ENCODE measurements at regions not wholly inside any gene's neighbourhood (a gene's known extent, or its start where the extent isn't known, plus 50 kb on each side); places are given as distances from the start of the nearest gene placed in this dataset.

DNA sequence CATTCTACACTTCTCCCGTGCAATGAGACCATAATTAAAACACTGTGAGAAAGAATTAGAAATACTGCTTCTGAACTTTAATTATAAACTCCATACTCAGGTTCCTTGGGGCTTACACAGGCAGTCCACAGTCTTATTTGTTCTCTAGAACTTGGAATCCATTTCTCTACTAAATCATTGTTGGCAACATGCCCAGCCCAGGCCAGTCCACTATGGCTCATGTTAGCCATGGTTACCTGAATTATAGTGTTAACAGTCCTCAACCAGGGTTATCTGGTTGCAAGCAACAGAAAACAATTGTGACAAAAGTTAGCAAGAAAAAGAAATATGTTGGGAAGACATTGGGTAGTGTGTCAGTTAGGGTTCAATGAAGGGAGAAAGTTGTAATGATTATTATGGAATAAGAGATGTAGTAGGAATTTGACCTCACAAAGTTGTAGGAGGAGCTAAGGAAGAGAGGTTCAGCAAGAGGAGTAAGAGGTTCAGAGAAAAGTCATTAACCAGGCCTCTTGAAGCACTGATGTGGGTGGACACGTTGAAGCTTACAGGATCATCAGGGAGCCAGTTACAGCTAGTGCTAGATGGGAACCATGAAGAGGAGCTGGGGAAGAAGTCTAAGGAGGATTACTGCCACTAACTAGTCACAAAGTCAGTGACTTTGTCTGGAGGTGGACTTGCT is 120.2 kb upstream of the ADRA1D start:
- Histone ChIP-seq H4K20me1 (ENCODE audit: control insufficient read depth, insufficient read depth, insufficient read length) (no peaks in the 10 kb centered on the region), H4K5ac (ENCODE audit: insufficient read length, low read depth, low read length) (no peak overlapping the region), H2BK5ac (ENCODE audit: insufficient read length, low read length) (no peak overlapping the region), H4K91ac (ENCODE audit: insufficient read length, low read depth, low read length) (no peak overlapping the region), H2AFZ (ENCODE audit: low read length) (no peak overlapping the region), H3K9me3 (ENCODE audit: control insufficient read depth, low read depth, low read length) (no peaks in the 10 kb centered on the region), H3K4ac (ENCODE audit: low read depth, low read length) (no peak overlapping the region), H3K27me3 (ENCODE audit: insufficient read depth, low read length) (no peaks in the 10 kb centered on the region), H2AK5ac (ENCODE audit: insufficient read length, low read length) (no peak overlapping the region), H2BK120ac (ENCODE audit: low read depth, low read length, poor library complexity, severe bottlenecking) (no peak overlapping the region), H3K79me1 (ENCODE audit: insufficient read depth, low read depth, low read length, poor library complexity, severe bottlenecking) (no peaks in the 10 kb centered on the region), H3K4me2 (ENCODE audit: insufficient read depth, insufficient read length, low read length) (no peak overlapping the region), H2BK12ac (ENCODE audit: insufficient read length, low read depth, low read length) (no peak overlapping the region), H3K23me2 (ENCODE audit: insufficient read length, low read depth, low read length, poor library complexity, severe bottlenecking) (no peaks in the 10 kb centered on the region), H3K56ac (ENCODE audit: insufficient read length, low read depth, low read length) (no peak overlapping the region), H3K27ac (ENCODE audit: insufficient read length, low read depth, low read length) (no peak overlapping the region), H3K14ac (ENCODE audit: insufficient read depth, low read length) (no peak overlapping the region), H4K8ac (replicated peaks; ENCODE audit: insufficient read length, low read depth, low read length) (no peak overlapping the region), H3K79me2 (ENCODE audit: insufficient read depth, low read length) (no peaks in the 10 kb centered on the region), H2BK20ac (ENCODE audit: low read depth, low read length, poor library complexity, severe bottlenecking) (no peak overlapping the region), H3K9ac (ENCODE audit: extremely low read depth, insufficient read length, low read length) (no peak overlapping the region), H3K18ac (ENCODE audit: insufficient read length, low read depth, low read length) (no peak overlapping the region), H3T11ph (ENCODE audit: low read length) (no peak overlapping the region), H3K4me1 (ENCODE audit: insufficient read depth, low read length) (no peaks in the 10 kb centered on the region), H3K23ac (ENCODE audit: insufficient read length, low read depth, low read length) (no peak overlapping the region), H2BK15ac (ENCODE audit: low read depth, low read length) (no peak overlapping the region)
- H3K4me1 Mint-ChIP-seq, result peaks cover 0 to 3% of the 10 kb centered on the region in 2 experiments; a peak in 1 of 4 replicates
- DNase-seq, result no peak
- H3K9me3 Mint-ChIP-seq, result peaks cover 0 to 3% of the 10 kb centered on the region in 2 experiments; a peak in 4 of 5 replicates
- no peaks in the 10 kb centered on the region for H3K36me3 Mint-ChIP-seq (ENCODE audit: insufficient read depth in 1 of 3, low read depth in 3 of 3)
- no peak overlapping the region for H3K27ac Mint-ChIP-seq
- peaks cover 5% of the 10 kb centered on the region for H3K27me3 Mint-ChIP-seq (ENCODE audit: low read depth)
- no CpG with 5 or more reads among the region's 2 CpGs for WGBS (ENCODE audit: extremely low coverage, insufficient read length, low lambda C conversion rate)
- no peak overlapping the region for H3K4me3 Mint-ChIP-seq
- TF ChIP-seq, protein P1, sequence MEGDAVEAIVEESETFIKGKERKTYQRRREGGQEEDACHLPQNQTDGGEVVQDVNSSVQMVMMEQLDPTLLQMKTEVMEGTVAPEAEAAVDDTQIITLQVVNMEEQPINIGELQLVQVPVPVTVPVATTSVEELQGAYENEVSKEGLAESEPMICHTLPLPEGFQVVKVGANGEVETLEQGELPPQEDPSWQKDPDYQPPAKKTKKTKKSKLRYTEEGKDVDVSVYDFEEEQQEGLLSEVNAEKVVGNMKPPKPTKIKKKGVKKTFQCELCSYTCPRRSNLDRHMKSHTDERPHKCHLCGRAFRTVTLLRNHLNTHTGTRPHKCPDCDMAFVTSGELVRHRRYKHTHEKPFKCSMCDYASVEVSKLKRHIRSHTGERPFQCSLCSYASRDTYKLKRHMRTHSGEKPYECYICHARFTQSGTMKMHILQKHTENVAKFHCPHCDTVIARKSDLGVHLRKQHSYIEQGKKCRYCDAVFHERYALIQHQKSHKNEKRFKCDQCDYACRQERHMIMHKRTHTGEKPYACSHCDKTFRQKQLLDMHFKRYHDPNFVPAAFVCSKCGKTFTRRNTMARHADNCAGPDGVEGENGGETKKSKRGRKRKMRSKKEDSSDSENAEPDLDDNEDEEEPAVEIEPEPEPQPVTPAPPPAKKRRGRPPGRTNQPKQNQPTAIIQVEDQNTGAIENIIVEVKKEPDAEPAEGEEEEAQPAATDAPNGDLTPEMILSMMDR (conservative IDR thresholded peaks at IDR 0.05), result no peak

Measured in H9 (cell line).